Astrocyte (in vitro differentiated cells and primary cell): ENCODE measurements at regions not wholly inside any gene's neighbourhood (a gene's known extent, or its start where the extent isn't known, plus 50 kb on each side); places are given as distances from the start of the nearest gene placed in this dataset.

ENCODE experiments used
- EZH2 ChIP-seq: IDR thresholded peaks from 2 replicates; pipeline ENCODE4 v1.6.1; 2012; ENCODE audit warnings: mild to moderate bottlenecking, low read length, inconsistent platforms; ENCODE audit not compliant: insufficient read depth
- TF ChIP-seq, protein P1 (sequence below): IDR thresholded peaks from 2 replicates; pipeline ENCODE4 v1.5.1; 2011; ENCODE audit warnings: low read depth, mild to moderate bottlenecking, inconsistent platforms, low read length, moderate library complexity; ENCODE audit not compliant: insufficient read depth

DNA sequence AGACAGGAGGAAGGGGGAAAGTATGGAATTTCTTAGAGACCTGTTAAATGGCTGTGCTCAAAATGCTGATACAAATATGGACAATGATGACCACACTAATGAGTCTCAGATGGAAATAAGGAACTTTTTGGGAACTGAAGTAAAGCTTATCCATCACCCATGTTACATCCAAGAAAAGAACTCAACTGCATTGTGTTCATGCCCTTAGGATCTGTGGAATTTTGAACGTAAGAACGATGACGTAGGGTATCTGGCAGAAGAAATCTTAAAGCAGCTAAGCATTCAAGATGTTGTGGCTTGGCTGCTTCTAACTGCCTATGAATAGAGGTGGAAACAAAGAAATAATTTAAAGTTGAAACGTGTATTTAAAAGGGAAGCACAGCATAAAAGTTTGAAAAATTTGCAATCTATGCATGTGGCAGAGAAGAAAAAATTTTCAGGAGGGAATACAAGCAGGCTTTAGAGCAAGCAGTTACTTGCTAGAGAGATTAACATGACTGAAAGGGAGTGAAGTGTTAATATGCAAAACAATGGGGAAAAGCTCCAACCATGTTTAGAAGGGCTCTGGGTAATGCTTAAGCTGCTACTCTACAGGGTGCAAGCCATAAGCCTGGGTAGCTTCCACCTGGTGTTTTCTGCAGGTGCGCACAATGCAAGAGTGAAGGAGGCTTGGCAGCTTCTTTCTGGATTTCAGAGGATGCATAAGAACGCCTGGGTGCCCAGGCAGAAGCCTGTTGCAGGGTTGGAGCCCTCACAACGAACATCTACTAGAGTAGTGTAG is 499.7 kb upstream of the SEMA3D start:
- TF ChIP-seq, protein P1, sequence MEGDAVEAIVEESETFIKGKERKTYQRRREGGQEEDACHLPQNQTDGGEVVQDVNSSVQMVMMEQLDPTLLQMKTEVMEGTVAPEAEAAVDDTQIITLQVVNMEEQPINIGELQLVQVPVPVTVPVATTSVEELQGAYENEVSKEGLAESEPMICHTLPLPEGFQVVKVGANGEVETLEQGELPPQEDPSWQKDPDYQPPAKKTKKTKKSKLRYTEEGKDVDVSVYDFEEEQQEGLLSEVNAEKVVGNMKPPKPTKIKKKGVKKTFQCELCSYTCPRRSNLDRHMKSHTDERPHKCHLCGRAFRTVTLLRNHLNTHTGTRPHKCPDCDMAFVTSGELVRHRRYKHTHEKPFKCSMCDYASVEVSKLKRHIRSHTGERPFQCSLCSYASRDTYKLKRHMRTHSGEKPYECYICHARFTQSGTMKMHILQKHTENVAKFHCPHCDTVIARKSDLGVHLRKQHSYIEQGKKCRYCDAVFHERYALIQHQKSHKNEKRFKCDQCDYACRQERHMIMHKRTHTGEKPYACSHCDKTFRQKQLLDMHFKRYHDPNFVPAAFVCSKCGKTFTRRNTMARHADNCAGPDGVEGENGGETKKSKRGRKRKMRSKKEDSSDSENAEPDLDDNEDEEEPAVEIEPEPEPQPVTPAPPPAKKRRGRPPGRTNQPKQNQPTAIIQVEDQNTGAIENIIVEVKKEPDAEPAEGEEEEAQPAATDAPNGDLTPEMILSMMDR = no peak
- no peak for TF ChIP-seq EZH2
